ENCODE measurements at regions not wholly inside any gene's neighbourhood (a gene's known extent, or its start where the extent isn't known, plus 50 kb on each side); places are given as distances from the start of the nearest gene placed in this dataset.
A peak's percentile ranks its signal among the peaks of the same experiment; 100 is the strongest.

GRCh38 chr5:18370531-18370930 lies 736.3 kb downstream of the TAF11L14 start:
- Histone ChIP-seq H3K27ac (ENCODE audit: low read depth, low read length) (no peak overlapping the region), H3K9me3 (ENCODE audit: control insufficient read depth, insufficient read depth, low read length) (no peaks in the 10 kb centered on the region), H3K27me3 (ENCODE audit: control insufficient read depth, insufficient read depth, low read length) (no peaks in the 10 kb centered on the region), H3K4me1 (ENCODE audit: control insufficient read depth, insufficient read depth, low read length) (no peaks in the 10 kb centered on the region), H3K36me3 (ENCODE audit: control insufficient read depth, insufficient read depth, low read length) (no peaks in the 10 kb centered on the region), H3K4me3 (ENCODE audit: low read depth, low read length) (no peak overlapping the region)
- no CpG with 5 or more reads among the region's 3 CpGs for WGBS (ENCODE audit: insufficient coverage)
- DNase-seq (ENCODE audit: low read depth in 4 of 6, low spot score in 6 of 6): no peak

GRCh38 chr5:18375641-18376040 lies 741.4 kb downstream of the TAF11L14 start:
- H3K27me3 ChIP-seq (ENCODE audit: control insufficient read depth, insufficient read depth, low read length): no peaks in the 10 kb centered on the region
- H3K27ac ChIP-seq (ENCODE audit: low read depth, low read length): no peak overlapping the region
- no peak overlapping the region for H3K4me3 ChIP-seq (ENCODE audit: low read depth, low read length)
- no peaks in the 10 kb centered on the region for H3K9me3 ChIP-seq (ENCODE audit: control insufficient read depth, insufficient read depth, low read length)
- no peaks in the 10 kb centered on the region for H3K36me3 ChIP-seq (ENCODE audit: control insufficient read depth, insufficient read depth, low read length)
- no peaks in the 10 kb centered on the region for H3K4me1 ChIP-seq (ENCODE audit: control insufficient read depth, insufficient read depth, low read length)
- peak in 2 of 6 donors; percentile 64 to 69 for DNase-seq (ENCODE audit: low read depth in 4 of 6, low spot score in 6 of 6)
- WGBS (ENCODE audit: insufficient coverage): 45% methylated on average over 2 of the region's 2 CpGs

GRCh38 chr5:18378066-18378465 lies 743.8 kb downstream of the TAF11L14 start:
- no CpG with 5 or more reads among the region's 2 CpGs for WGBS (ENCODE audit: insufficient coverage)
- peak in 1 of 6 donors; percentile 60 for DNase-seq (ENCODE audit: low read depth in 4 of 6, low spot score in 6 of 6)

GRCh38 chr5:18379189-18379588 lies 744.9 kb downstream of the TAF11L14 start:
- Histone ChIP-seq H3K4me1 (ENCODE audit: control insufficient read depth, insufficient read depth, low read length) (no peaks in the 10 kb centered on the region), H3K4me3 (ENCODE audit: low read depth, low read length) (no peak overlapping the region), H3K9me3 (ENCODE audit: control insufficient read depth, insufficient read depth, low read length) (no peaks in the 10 kb centered on the region), H3K27ac (ENCODE audit: low read depth, low read length) (no peak overlapping the region), H3K27me3 (ENCODE audit: control insufficient read depth, insufficient read depth, low read length) (no peaks in the 10 kb centered on the region), H3K36me3 (ENCODE audit: control insufficient read depth, insufficient read depth, low read length) (no peaks in the 10 kb centered on the region)
- no peak for DNase-seq (ENCODE audit: low read depth in 4 of 6, low spot score in 6 of 6)
- no CpG with 5 or more reads among the region's 1 CpG for WGBS (ENCODE audit: insufficient coverage)

More at GRCh38 chr5:18378066-18378465, 743.8 kb downstream of the TAF11L14 start:
- H3K27me3 ChIP-seq (ENCODE audit: control insufficient read depth, insufficient read depth, low read length): no peaks in the 10 kb centered on the region
- no peaks in the 10 kb centered on the region for H3K36me3 ChIP-seq (ENCODE audit: control insufficient read depth, insufficient read depth, low read length)
- H3K4me3 ChIP-seq (ENCODE audit: low read depth, low read length): no peak overlapping the region
- H3K4me1 ChIP-seq (ENCODE audit: control insufficient read depth, insufficient read depth, low read length): no peaks in the 10 kb centered on the region
- H3K9me3 ChIP-seq (ENCODE audit: control insufficient read depth, insufficient read depth, low read length): no peaks in the 10 kb centered on the region
- H3K27ac ChIP-seq (ENCODE audit: low read depth, low read length): no peak overlapping the region

GRCh38 chr5:18380729-18381362 lies 746.6 kb downstream of the TAF11L14 start:
- Histone ChIP-seq H3K9me3 (ENCODE audit: control insufficient read depth, insufficient read depth, low read length) (no peaks in the 10 kb centered on the region), H3K27ac (ENCODE audit: low read depth, low read length) (no peak overlapping the region), H3K27me3 (ENCODE audit: control insufficient read depth, insufficient read depth, low read length) (no peaks in the 10 kb centered on the region), H3K36me3 (ENCODE audit: control insufficient read depth, insufficient read depth, low read length) (no peaks in the 10 kb centered on the region), H3K4me1 (ENCODE audit: control insufficient read depth, insufficient read depth, low read length) (no peaks in the 10 kb centered on the region), H3K4me3 (ENCODE audit: low read depth, low read length) (no peak overlapping the region)
- DNase-seq (ENCODE audit: low read depth in 4 of 6, low spot score in 6 of 6): no peak
- WGBS (ENCODE audit: insufficient coverage): no CpG with 5 or more reads among the region's 2 CpGs

- 35% methylated on average over 7 of the region's 17 CpGs for WGBS (ENCODE audit: insufficient coverage)
These were observed 759.5 kb downstream of the TAF11L14 start for GRCh38 chr5:18393565-18394442.

GRCh38 chr5:18394443-18394804 lies 760.2 kb downstream of the TAF11L14 start:
- Histone ChIP-seq H3K27me3 (ENCODE audit: control insufficient read depth, insufficient read depth, low read length) (no peaks in the 10 kb centered on the region), H3K27ac (ENCODE audit: low read depth, low read length) (no peak overlapping the region), H3K4me1 (ENCODE audit: control insufficient read depth, insufficient read depth, low read length) (no peaks in the 10 kb centered on the region), H3K9me3 (ENCODE audit: control insufficient read depth, insufficient read depth, low read length) (no peaks in the 10 kb centered on the region), H3K36me3 (ENCODE audit: control insufficient read depth, insufficient read depth, low read length) (no peaks in the 10 kb centered on the region), H3K4me3 (ENCODE audit: low read depth, low read length) (no peak overlapping the region)
- WGBS (ENCODE audit: insufficient coverage): no CpG with 5 or more reads among the region's 4 CpGs
- DNase-seq (ENCODE audit: low read depth in 4 of 6, low spot score in 6 of 6): no peak

More at GRCh38 chr5:18393565-18394442, 759.5 kb downstream of the TAF11L14 start:
- Histone ChIP-seq H3K27me3 (ENCODE audit: control insufficient read depth, insufficient read depth, low read length) (no peaks in the 10 kb centered on the region), H3K9me3 (ENCODE audit: control insufficient read depth, insufficient read depth, low read length) (no peaks in the 10 kb centered on the region), H3K4me1 (ENCODE audit: control insufficient read depth, insufficient read depth, low read length) (no peaks in the 10 kb centered on the region), H3K4me3 (ENCODE audit: low read depth, low read length) (no peak overlapping the region), H3K27ac (ENCODE audit: low read depth, low read length) (no peak overlapping the region), H3K36me3 (ENCODE audit: control insufficient read depth, insufficient read depth, low read length) (no peaks in the 10 kb centered on the region)
- peak in 5 of 6 donors; percentile 60 to 89 (median 64) for DNase-seq (ENCODE audit: low read depth in 4 of 6, low spot score in 6 of 6)

- Histone ChIP-seq H3K4me3 (ENCODE audit: low read depth, low read length) (no peak overlapping the region), H3K27ac (ENCODE audit: low read depth, low read length) (no peak overlapping the region), H3K27me3 (ENCODE audit: control insufficient read depth, insufficient read depth, low read length) (no peaks in the 10 kb centered on the region), H3K36me3 (ENCODE audit: control insufficient read depth, insufficient read depth, low read length) (no peaks in the 10 kb centered on the region), H3K4me1 (ENCODE audit: control insufficient read depth, insufficient read depth, low read length) (no peaks in the 10 kb centered on the region), H3K9me3 (ENCODE audit: control insufficient read depth, insufficient read depth, low read length) (no peaks in the 10 kb centered on the region)
- peak in 1 of 6 donors; percentile 14 for DNase-seq (ENCODE audit: low read depth in 4 of 6, low spot score in 6 of 6)
- WGBS (ENCODE audit: insufficient coverage): 93% methylated on average over 6 of the region's 10 CpGs
These were observed 761.2 kb downstream of the TAF11L14 start for GRCh38 chr5:18395126-18396110.

- Histone ChIP-seq H3K27ac (ENCODE audit: low read depth, low read length) (no peak overlapping the region), H3K36me3 (ENCODE audit: control insufficient read depth, insufficient read depth, low read length) (no peaks in the 10 kb centered on the region), H3K4me1 (ENCODE audit: control insufficient read depth, insufficient read depth, low read length) (no peaks in the 10 kb centered on the region), H3K9me3 (ENCODE audit: control insufficient read depth, insufficient read depth, low read length) (no peaks in the 10 kb centered on the region), H3K27me3 (ENCODE audit: control insufficient read depth, insufficient read depth, low read length) (no peaks in the 10 kb centered on the region), H3K4me3 (ENCODE audit: low read depth, low read length) (no peak overlapping the region)
- DNase-seq (ENCODE audit: low read depth in 4 of 6, low spot score in 6 of 6): peak in 1 of 6 donors; percentile 63
- 60% methylated on average over 2 of the region's 4 CpGs for WGBS (ENCODE audit: insufficient coverage)
These were observed 763.1 kb downstream of the TAF11L14 start for GRCh38 chr5:18397371-18397770.

Measured in spinal cord (tissue), 9 donors.